ENCODE measurements at regions not wholly inside any gene's neighbourhood (a gene's known extent, or its start where the extent isn't known, plus 50 kb on each side); places are given as distances from the start of the nearest gene placed in this dataset.

- Mint-ChIP-seq H3K4me3 (no peak overlapping the region), H3K27me3 (ENCODE audit: insufficient read depth, low read depth, poor library complexity) (peaks cover 4% of the 10 kb centered on the region), H3K27ac (no peak overlapping the region), H3K36me3 (ENCODE audit: low read depth) (no peaks in the 10 kb centered on the region), H3K9me3 (no peaks in the 10 kb centered on the region; the same call in 2 of the 3 replicates), H3K4me1 (no peaks in the 10 kb centered on the region)
- Histone ChIP-seq H4K20me1 (replicated peaks; ENCODE audit: insufficient read depth) (no peaks in the 10 kb centered on the region), H3K79me2 (replicated peaks; ENCODE audit: insufficient read depth) (no peaks in the 10 kb centered on the region), H3K9me2 (ENCODE audit: insufficient read depth) (no peaks in the 10 kb centered on the region), H3K36me3 (ENCODE audit: insufficient read depth) (no peaks in the 10 kb centered on the region), H3K4me1 (ENCODE audit: insufficient read depth) (no peaks in the 10 kb centered on the region), H3K27me3 (ENCODE audit: insufficient read depth) (no peaks in the 10 kb centered on the region), H3K4me3 (no peak overlapping the region), H3K4me2 (no peak overlapping the region), H3K27ac (ENCODE audit: low read depth) (no peak overlapping the region), H3F3A (replicated peaks; ENCODE audit: low read depth) (no peaks in the 10 kb centered on the region), H2AFZ (no peak overlapping the region)
- no peak for TF ChIP-seq POLR2AphosphoS5 (IDR thresholded peaks at IDR 0.05; ENCODE audit: low read depth)
- TF ChIP-seq, protein P1, sequence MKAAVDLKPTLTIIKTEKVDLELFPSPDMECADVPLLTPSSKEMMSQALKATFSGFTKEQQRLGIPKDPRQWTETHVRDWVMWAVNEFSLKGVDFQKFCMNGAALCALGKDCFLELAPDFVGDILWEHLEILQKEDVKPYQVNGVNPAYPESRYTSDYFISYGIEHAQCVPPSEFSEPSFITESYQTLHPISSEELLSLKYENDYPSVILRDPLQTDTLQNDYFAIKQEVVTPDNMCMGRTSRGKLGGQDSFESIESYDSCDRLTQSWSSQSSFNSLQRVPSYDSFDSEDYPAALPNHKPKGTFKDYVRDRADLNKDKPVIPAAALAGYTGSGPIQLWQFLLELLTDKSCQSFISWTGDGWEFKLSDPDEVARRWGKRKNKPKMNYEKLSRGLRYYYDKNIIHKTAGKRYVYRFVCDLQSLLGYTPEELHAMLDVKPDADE (IDR thresholded peaks at IDR 0.05): no peak
- TF ChIP-seq EZH2phosphoT487 (IDR thresholded peaks at IDR 0.05; ENCODE audit: unreplicated experiment): no peak
- TF ChIP-seq EZH2 (IDR thresholded peaks at IDR 0.05; ENCODE audit: low read depth, unreplicated experiment): no peak
- TF ChIP-seq NANOG (IDR thresholded peaks at IDR 0.05; ENCODE audit: borderline replicate concordance): no peak
- TF ChIP-seq STAT1 (IDR thresholded peaks at IDR 0.05; ENCODE audit: unreplicated experiment): no peak
- TF ChIP-seq, protein P2, sequence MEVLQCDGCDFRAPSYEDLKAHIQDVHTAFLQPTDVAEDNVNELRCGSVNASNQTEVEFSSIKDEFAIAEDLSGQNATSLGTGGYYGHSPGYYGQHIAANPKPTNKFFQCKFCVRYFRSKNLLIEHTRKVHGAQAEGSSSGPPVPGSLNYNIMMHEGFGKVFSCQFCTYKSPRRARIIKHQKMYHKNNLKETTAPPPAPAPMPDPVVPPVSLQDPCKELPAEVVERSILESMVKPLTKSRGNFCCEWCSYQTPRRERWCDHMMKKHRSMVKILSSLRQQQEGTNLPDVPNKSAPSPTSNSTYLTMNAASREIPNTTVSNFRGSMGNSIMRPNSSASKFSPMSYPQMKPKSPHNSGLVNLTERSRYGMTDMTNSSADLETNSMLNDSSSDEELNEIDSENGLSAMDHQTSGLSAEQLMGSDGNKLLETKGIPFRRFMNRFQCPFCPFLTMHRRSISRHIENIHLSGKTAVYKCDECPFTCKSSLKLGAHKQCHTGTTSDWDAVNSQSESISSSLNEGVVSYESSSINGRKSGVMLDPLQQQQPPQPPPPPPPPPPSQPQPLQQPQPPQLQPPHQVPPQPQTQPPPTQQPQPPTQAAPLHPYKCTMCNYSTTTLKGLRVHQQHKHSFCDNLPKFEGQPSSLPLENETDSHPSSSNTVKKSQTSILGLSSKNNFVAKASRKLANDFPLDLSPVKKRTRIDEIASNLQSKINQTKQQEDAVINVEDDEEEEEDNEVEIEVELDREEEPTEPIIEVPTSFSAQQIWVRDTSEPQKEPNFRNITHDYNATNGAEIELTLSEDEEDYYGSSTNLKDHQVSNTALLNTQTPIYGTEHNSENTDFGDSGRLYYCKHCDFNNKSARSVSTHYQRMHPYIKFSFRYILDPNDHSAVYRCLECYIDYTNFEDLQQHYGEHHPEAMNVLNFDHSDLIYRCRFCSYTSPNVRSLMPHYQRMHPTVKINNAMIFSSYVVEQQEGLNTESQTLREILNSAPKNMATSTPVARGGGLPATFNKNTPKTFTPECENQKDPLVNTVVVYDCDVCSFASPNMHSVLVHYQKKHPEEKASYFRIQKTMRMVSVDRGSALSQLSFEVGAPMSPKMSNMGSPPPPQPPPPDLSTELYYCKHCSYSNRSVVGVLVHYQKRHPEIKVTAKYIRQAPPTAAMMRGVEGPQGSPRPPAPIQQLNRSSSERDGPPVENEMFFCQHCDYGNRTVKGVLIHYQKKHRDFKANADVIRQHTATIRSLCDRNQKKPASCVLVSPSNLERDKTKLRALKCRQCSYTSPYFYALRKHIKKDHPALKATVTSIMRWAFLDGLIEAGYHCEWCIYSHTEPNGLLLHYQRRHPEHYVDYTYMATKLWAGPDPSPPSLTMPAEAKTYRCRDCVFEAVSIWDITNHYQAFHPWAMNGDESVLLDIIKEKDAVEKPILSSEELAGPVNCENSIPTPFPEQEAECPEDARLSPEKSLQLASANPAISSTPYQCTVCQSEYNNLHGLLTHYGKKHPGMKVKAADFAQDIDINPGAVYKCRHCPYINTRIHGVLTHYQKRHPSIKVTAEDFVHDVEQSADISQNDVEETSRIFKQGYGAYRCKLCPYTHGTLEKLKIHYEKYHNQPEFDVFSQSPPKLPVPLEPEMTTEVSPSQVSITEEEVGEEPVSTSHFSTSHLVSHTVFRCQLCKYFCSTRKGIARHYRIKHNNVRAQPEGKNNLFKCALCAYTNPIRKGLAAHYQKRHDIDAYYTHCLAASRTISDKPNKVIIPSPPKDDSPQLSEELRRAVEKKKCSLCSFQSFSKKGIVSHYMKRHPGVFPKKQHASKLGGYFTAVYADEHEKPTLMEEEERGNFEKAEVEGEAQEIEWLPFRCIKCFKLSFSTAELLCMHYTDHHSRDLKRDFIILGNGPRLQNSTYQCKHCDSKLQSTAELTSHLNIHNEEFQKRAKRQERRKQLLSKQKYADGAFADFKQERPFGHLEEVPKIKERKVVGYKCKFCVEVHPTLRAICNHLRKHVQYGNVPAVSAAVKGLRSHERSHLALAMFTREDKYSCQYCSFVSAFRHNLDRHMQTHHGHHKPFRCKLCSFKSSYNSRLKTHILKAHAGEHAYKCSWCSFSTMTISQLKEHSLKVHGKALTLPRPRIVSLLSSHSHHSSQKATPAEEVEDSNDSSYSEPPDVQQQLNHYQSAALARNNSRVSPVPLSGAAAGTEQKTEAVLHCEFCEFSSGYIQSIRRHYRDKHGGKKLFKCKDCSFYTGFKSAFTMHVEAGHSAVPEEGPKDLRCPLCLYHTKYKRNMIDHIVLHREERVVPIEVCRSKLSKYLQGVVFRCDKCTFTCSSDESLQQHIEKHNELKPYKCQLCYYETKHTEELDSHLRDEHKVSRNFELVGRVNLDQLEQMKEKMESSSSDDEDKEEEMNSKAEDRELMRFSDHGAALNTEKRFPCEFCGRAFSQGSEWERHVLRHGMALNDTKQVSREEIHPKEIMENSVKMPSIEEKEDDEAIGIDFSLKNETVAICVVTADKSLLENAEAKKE (CRISPR knock-in tag; IDR thresholded peaks at IDR 0.05): no peak
- TF ChIP-seq, protein P3, sequence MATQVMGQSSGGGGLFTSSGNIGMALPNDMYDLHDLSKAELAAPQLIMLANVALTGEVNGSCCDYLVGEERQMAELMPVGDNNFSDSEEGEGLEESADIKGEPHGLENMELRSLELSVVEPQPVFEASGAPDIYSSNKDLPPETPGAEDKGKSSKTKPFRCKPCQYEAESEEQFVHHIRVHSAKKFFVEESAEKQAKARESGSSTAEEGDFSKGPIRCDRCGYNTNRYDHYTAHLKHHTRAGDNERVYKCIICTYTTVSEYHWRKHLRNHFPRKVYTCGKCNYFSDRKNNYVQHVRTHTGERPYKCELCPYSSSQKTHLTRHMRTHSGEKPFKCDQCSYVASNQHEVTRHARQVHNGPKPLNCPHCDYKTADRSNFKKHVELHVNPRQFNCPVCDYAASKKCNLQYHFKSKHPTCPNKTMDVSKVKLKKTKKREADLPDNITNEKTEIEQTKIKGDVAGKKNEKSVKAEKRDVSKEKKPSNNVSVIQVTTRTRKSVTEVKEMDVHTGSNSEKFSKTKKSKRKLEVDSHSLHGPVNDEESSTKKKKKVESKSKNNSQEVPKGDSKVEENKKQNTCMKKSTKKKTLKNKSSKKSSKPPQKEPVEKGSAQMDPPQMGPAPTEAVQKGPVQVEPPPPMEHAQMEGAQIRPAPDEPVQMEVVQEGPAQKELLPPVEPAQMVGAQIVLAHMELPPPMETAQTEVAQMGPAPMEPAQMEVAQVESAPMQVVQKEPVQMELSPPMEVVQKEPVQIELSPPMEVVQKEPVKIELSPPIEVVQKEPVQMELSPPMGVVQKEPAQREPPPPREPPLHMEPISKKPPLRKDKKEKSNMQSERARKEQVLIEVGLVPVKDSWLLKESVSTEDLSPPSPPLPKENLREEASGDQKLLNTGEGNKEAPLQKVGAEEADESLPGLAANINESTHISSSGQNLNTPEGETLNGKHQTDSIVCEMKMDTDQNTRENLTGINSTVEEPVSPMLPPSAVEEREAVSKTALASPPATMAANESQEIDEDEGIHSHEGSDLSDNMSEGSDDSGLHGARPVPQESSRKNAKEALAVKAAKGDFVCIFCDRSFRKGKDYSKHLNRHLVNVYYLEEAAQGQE (IDR thresholded peaks at IDR 0.05; ENCODE audit: unreplicated experiment): no peak
- TF ChIP-seq ZNF114 (CRISPR knock-in tag; IDR thresholded peaks at IDR 0.05): no peak
- TF ChIP-seq, protein P4, sequence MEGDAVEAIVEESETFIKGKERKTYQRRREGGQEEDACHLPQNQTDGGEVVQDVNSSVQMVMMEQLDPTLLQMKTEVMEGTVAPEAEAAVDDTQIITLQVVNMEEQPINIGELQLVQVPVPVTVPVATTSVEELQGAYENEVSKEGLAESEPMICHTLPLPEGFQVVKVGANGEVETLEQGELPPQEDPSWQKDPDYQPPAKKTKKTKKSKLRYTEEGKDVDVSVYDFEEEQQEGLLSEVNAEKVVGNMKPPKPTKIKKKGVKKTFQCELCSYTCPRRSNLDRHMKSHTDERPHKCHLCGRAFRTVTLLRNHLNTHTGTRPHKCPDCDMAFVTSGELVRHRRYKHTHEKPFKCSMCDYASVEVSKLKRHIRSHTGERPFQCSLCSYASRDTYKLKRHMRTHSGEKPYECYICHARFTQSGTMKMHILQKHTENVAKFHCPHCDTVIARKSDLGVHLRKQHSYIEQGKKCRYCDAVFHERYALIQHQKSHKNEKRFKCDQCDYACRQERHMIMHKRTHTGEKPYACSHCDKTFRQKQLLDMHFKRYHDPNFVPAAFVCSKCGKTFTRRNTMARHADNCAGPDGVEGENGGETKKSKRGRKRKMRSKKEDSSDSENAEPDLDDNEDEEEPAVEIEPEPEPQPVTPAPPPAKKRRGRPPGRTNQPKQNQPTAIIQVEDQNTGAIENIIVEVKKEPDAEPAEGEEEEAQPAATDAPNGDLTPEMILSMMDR (conservative IDR thresholded peaks at IDR 0.05; ENCODE audit: low read depth in 2 of 2): no peak
- TF ChIP-seq ZNF331 (CRISPR knock-in tag; IDR thresholded peaks at IDR 0.05; ENCODE audit: low read depth): no peak
- no peak for TF ChIP-seq CREB1 (CRISPR knock-in tag; IDR thresholded peaks at IDR 0.05; ENCODE audit: low read depth)
- DNase-seq (ENCODE audit: low spot score): no peak
- no peak for ATAC-seq
Observed at GRCh38 chr1:212178851-212179250, 106.4 kb upstream of the PPP2R5A start.
